ENCODE measurements at regions not wholly inside any gene's neighbourhood (a gene's known extent, or its start where the extent isn't known, plus 50 kb on each side); places are given as distances from the start of the nearest gene placed in this dataset.

DNA sequence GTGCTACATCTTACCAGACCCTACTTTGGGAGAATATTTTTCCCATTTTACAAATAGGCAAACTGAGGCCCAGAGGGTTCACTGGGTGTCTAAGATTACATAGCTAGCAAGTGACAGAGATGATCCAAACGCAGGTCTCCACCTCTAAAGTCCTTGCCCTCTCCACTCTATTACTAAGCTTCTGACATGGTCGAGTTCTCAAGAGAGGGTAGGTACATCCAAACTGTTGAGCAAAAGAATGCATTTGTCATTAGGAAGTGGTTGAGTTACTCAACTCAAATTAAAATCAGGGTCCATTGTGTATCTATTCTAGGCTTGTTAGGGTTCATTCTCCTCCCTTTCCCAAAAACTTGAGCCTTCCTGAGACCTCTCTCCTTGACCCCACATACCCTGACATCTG lies 680.6 kb upstream of the FANCL start:
- no peak for DNase-seq (ENCODE audit: low spot score in 2 of 2)
- H3K9me3 Mint-ChIP-seq = no peaks in the 10 kb centered on the region
- no peaks in the 10 kb centered on the region for H3K36me3 Mint-ChIP-seq
- no peak overlapping the region for H3K27ac Mint-ChIP-seq
- no peak for ATAC-seq

DNA sequence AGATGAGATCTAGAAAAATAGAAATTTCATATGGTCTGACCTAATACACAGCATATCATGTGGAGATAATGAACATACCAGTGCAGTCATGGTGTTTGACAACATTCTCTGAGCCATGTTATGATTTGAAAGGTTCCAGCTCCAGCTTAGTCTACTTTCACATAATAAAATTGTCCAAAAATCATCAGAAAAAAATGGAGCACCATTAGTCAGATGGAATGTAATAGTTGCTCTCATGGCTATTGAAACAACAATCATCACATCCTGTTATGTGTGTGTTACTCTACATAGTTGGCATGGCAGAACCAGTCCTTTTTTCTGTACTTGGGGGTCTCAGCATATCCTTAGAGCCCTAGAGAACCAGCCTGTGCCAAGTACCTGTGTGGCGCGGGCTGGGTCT lies 678.9 kb upstream of the FANCL start:
- Mint-ChIP-seq H3K9me3 (no peaks in the 10 kb centered on the region), H3K36me3 (no peaks in the 10 kb centered on the region), H3K27ac (no peak overlapping the region)
- no peak for ATAC-seq
- DNase-seq (ENCODE audit: low spot score in 2 of 2) = no peak

DNA sequence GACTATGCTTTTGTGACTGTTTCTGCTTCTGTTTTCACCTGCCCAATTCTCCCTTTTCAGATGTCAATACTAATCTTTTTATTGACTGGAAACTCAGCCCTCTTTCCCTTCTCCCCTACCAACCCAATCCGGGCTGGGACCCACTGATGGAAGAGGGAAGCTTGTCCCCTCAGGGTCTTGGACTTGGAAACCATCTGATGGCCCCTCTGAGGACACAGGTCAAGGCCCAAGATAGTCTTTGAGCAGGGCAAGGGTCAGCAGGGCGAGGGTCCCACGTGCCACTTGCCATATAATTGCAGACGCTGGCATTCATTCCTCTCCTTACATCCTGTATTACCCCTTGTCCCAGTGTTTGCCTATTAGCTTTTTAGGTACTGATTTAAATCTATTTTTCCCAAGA lies 678.2 kb upstream of the FANCL start:
- Mint-ChIP-seq H3K9me3 (no peaks in the 10 kb centered on the region), H3K36me3 (no peaks in the 10 kb centered on the region), H3K27ac (no peak overlapping the region)
- DNase-seq (ENCODE audit: low spot score in 2 of 2) (no peak), ATAC-seq (no peak)

DNA sequence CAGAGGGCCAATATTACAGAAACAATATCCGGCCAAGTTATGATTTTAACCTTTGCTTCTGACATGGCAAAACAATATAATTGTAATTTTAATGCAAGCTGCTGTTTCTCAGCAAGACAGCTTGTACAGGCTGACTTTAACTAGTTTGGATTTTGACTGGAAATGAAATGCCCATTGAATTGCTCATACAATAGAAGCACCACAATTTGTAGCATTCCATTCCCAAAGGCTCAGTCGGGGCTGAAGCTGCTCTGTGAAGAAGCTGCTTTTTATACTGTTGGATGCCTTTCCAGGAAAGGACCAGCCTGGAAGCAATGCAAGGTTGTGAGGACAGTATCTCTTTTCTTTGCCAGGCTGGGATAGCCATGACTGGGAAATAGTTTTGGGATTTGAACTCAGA lies 677.0 kb upstream of the FANCL start:
- Mint-ChIP-seq H3K36me3 (no peaks in the 10 kb centered on the region), H3K9me3 (no peaks in the 10 kb centered on the region)
- DNase-seq (ENCODE audit: low spot score in 2 of 2) = no peak

DNA sequence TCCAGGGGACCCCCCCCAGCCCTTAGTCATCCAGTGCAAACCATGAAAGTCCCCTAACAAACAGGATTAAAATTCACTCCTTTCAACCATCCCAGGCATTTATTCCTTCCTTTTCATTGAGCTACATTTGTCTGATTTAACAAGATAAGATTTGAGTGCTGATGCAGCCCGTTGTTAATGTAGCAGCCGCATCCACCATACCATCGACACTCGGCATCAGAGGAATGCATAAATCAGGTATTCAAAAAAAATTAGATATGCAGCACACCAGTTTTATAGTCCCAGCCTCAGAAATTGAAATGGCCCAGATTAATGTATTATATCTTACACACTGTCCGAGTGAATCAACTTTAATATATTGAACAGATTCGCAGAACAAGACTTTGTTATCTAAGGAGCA lies 676.5 kb upstream of the FANCL start:
- DNase-seq (ENCODE audit: low spot score in 2 of 2) (no peak), ATAC-seq (no peak)
- H3K36me3 Mint-ChIP-seq = no peaks in the 10 kb centered on the region
- no peaks in the 10 kb centered on the region for H3K9me3 Mint-ChIP-seq
- H3K27ac Mint-ChIP-seq = no peak overlapping the region

More for the DNA sequence above, 677.0 kb upstream of the FANCL start:
- H3K27ac Mint-ChIP-seq = no peak overlapping the region
- no peak for ATAC-seq

DNA sequence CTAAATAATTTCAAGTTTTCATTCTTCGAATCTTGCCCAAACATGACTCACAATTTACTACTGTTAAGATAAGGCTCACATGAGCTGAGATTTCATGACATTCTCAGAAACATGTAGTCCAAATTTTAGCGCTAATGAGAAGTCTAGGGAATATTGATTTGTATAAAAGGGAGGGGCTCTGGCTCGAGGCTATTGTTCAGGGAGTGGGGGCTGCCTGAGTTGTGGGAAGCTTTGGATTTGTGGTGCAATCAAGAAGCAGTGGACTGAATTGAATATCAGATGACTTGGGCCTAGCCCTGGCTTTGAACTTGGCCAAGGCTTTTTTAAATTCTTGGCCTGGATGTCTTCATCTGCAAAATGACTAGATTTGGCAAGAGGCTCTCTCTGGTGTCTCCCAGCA lies 674.9 kb upstream of the FANCL start:
- no peak overlapping the region for H3K27ac Mint-ChIP-seq
- ATAC-seq = no peak
- no peak for DNase-seq (ENCODE audit: low spot score in 2 of 2)
- H3K36me3 Mint-ChIP-seq = no peaks in the 10 kb centered on the region
- no peaks in the 10 kb centered on the region for H3K9me3 Mint-ChIP-seq

DNA sequence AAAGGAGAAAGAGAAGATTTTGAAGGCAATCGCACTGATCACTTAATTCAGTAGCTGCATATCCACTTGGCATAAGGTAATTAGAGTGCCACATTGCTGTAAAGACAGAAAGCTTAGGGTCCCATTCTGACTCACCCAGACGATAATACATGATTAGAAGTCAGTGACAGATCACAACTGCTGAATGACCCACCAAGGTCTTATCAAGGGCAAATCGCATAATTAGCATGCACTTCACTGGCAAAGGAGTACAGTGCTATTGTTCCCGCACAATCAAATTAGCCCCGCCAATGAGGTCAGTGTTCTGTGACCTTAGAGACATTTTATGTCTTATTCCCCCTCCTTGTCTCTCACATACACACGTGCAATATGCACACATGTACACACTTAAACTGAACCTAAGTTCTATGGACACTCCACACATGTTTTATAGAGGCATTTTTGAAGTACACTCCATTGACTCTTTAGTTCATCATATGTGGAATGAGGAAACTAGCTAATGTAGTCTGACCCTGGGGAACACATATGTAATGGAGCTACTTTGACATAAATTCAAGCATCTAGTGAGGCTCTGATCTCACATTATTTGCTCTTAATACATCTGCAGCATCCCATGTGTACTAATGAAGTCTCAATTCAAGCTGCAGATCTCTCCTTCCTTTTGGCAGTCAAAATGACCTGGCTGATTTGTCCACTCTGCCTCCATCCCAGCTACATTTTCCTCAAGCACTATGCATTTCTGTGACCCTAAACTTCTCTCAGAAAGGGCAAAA lies 673.8 kb upstream of the FANCL start:
- no peaks in the 10 kb centered on the region for H3K36me3 Mint-ChIP-seq
- no peak overlapping the region for H3K27ac Mint-ChIP-seq
- H3K9me3 Mint-ChIP-seq = no peaks in the 10 kb centered on the region
- ATAC-seq (no peak), DNase-seq (ENCODE audit: low spot score in 2 of 2) (no peak)

DNA sequence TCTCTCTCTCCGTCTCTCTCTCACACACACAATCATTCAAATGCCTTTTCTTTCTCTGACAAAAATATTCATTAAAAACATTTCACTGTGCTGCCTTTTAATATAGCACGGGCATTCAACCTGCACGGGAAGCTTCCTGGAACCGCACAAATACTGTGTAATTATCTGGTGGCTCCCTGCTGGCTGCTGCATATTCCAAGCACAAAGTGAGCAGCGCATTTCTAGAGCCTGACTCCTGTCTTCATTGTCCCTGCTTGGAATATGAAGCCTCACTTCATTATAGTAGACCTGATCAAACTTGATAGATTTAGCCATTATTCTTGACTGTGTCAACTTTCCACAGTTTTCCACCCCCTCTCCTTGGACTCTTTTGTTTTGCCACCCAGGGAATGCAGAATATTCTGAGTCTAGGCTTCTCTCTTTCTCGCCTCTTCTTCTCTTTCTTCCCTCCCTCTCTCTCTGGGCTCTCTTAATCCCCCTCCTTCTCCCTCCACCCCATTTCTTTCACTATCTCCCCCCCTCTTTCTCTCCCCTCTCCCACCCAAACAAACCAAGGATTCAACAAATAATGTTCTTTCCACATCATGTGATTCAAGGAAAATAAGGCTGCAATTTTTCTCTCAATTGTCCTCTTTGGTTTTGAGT lies 672.1 kb upstream of the FANCL start:
- no peak for DNase-seq (ENCODE audit: low spot score in 2 of 2)
- Mint-ChIP-seq H3K27ac (no peak overlapping the region), H3K9me3 (no peaks in the 10 kb centered on the region), H3K36me3 (no peaks in the 10 kb centered on the region)
- no peak for ATAC-seq

DNA sequence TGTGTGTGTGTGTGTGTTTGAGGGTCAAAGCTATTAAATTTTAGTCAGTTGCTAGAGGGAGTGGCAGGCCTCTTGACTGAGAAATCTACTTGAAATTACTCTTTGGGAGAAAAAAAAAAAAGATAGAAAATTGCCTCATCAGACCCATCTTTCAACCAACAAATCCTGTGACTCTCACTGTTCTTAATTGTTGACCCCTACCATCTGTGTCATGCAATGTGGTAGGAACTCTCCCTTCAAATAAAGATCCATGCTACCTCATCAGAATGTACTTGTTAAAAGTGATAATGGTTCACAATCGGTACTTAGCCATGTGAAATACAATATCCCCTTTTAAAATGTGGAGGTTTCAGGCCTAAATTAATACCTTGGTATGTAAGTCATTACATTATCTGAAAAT lies 670.8 kb upstream of the FANCL start:
- Mint-ChIP-seq H3K9me3 (no peaks in the 10 kb centered on the region), H3K27ac (no peak overlapping the region), H3K36me3 (no peaks in the 10 kb centered on the region)
- DNase-seq (ENCODE audit: low spot score in 2 of 2) (no peak), ATAC-seq (no peak)

DNA sequence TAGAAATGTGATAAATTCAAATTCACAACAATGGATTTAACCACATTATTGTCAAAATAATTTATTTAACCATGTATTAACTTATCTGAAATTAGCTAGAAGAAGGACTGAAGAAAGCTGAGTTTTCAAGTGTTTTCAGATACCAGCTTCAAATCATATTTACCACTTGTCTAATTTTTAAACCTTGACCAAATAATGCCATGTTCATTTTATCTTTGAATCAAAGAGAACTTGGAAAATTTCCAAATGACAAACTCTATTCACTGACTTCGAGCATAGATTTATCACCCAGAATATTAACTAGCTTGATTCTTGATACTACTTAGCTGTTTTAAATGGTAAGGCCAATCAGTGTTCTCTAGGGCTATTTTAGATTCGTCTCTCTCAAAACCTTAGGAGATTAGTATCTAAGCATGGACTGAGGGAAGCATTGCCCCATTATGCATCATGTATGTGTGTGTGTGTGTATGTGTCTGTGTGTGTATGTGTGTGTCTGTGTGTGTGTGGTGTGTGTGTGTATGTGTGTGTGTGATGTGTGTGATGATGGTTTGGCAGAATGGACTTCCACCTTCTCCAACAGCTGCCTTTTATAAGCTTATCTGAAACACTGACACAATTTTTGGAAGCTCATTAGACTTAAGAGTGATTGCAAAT lies 667.5 kb upstream of the FANCL start:
- Mint-ChIP-seq H3K27ac (no peak overlapping the region), H3K9me3 (peaks cover 4 to 8% of the 10 kb centered on the region in 2 donors), H3K36me3 (no peaks in the 10 kb centered on the region)
- ATAC-seq (no peak), DNase-seq (ENCODE audit: low spot score in 2 of 2) (no peak)

DNA sequence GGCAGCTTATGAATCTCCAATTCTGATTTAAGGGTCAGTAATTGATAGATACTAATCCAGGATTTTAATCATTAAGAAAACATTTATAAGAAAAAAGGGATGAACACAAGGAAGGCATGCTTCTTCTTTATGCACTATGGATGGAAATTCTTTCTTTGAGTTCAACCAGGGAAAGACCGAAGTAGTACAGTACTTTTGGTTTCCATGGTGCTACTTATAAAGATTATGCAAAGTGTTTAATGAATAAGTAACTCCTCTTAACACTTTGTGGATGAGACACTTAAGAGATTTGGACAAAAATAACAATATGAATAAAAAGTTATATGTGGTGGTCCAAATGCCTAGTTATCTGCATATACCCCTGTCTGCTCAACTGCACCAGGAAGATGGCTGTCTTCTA lies 666.5 kb upstream of the FANCL start:
- peaks cover 4 to 8% of the 10 kb centered on the region in 2 donors for H3K9me3 Mint-ChIP-seq
- no peaks in the 10 kb centered on the region for H3K36me3 Mint-ChIP-seq
- no peak for ATAC-seq
- no peak overlapping the region for H3K27ac Mint-ChIP-seq
- DNase-seq (ENCODE audit: low spot score in 2 of 2) = no peak

DNA sequence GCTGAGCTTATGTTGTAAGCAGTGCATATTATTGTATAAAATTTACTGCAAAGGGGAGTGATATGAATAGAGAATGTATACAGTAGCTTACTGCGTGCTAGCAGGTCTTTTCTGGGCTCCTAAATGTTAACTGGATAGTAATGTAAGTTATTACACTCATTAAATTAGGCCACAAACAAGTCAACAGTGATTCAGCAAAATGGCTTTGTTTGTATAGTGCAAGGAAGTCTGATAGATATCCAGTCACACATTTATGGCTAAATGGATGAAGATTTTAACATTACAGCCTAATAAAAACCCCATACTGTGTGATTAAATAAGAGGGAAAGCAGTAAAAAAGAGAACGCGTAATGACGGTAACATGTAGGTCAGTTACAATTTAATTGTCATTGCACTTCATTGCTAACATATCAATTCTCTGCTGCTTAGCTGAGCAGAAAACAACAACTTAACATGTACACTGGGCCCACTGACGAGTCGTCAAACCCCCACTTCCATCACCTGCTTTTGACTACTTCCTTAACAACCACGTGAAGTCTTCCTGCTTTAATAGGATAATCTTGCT lies 665.0 kb upstream of the FANCL start:
- Mint-ChIP-seq H3K9me3 (peaks cover 4 to 8% of the 10 kb centered on the region in 2 donors), H3K36me3 (no peaks in the 10 kb centered on the region), H3K27ac (no peak overlapping the region)
- DNase-seq (ENCODE audit: low spot score in 2 of 2) = no peak
- no peak for ATAC-seq

DNA sequence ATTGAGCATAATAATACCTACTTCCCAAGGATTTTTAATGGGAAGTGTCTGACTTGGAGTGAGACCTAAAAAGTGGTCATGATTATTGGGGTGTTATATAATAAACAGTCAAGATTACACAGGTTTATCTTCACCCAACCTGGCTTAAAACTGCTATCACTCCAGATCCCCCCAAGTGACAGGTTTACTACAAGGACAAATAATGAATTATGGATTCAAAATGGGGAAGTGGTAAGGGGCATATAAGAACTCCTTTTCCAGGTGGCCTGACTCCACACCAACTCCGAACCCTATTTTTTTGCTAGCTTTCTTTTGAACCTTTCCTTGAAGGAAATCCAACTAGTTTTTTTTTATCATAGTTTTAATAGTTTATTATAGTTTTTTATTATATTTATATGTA lies 663.0 kb upstream of the FANCL start:
- no peak for ATAC-seq

DNA sequence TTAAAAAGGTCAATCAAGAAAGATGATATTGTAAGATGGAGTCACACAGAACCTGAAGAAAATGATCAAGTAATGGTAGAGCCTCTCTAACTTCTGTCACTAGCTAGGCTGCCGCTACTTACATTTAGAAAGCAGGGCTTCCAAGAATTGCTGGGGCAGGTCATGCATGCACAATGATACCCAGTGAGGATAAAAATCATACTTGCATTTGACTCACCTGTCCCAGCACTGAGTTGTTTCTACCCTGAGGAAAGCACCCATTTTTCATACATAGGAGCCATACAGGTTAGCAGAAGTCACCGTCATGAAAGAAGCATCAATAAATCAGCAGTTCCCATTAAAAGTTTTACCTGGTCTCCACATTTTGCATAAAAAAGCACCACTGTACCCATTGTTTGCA lies 662.3 kb upstream of the FANCL start:
- no peaks in the 10 kb centered on the region for H3K36me3 Mint-ChIP-seq
- no peak for ATAC-seq
- peaks cover 4 to 8% of the 10 kb centered on the region in 2 donors for H3K9me3 Mint-ChIP-seq
- no peak for DNase-seq (ENCODE audit: low spot score in 2 of 2)
- no peak overlapping the region for H3K27ac Mint-ChIP-seq

More for the DNA sequence above, 663.0 kb upstream of the FANCL start:
- Mint-ChIP-seq H3K36me3 (no peaks in the 10 kb centered on the region), H3K9me3 (peaks cover 4 to 8% of the 10 kb centered on the region in 2 donors), H3K27ac (no peak overlapping the region)
- no peak for DNase-seq (ENCODE audit: low spot score in 2 of 2)

DNA sequence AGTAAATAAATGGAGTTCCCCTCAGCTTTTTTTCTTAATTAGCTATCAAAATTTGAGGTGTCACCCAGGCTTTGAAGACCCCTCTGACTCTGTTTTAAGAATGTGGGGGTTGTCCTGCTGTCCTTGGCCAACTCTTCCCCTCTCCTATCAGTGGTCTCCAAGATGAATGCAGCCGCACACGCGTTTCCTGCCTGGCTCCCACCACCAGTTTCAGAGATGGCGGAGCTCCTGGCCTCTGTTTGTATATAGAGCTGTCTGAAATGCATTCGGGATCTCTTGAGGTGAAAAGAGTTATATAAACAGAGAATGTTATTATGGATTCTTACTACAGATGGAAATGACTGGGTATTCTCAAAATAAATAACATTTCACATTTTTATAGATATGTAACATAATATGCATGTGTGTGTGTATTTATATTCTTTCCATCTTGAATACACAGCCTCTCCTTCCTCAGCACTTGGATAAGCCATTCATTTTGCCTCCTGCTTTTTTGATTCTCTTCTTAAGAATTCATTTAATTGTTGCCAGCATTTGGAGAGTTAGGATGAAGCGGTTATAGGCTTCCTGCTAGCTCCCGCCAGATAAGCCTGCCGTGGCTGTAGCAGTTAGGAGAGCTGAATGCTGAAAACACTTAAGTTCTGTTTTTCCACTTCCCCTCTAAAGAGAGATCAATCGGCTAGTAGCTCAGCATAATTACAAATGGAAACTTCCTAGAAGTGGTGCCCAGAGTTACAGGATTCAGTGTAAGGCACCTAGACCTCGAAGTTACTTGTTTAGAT lies 659.3 kb upstream of the FANCL start:
- Mint-ChIP-seq H3K27ac (no peak overlapping the region), H3K9me3 (peaks cover 4 to 8% of the 10 kb centered on the region in 2 donors), H3K36me3 (no peaks in the 10 kb centered on the region)
- DNase-seq (ENCODE audit: low spot score in 2 of 2) = no peak
- no peak for ATAC-seq

DNA sequence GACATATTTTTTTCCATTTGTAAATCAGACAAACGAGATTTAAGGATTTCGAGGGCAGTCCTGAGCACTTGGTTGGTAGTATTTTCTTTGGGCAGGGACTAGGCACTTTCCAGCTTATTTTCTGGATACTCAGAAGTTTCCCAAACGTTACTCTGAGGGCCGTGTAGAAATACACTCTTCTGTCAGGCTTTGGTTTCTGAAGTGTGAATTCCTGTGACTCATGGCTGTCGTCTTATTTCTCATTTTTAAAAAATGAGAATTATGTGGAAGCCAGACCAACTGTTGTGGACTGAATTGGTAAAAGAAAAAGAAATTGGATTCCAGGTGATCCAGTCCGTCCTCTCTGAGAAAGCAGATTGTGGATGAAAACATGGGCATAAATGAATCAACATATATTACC lies 658.6 kb upstream of the FANCL start:
- Mint-ChIP-seq H3K36me3 (no peaks in the 10 kb centered on the region), H3K9me3 (peaks cover 3 to 4% of the 10 kb centered on the region in 2 donors), H3K27ac (no peak overlapping the region)
- no peak for DNase-seq (ENCODE audit: low spot score in 2 of 2)
- no peak for ATAC-seq

DNA sequence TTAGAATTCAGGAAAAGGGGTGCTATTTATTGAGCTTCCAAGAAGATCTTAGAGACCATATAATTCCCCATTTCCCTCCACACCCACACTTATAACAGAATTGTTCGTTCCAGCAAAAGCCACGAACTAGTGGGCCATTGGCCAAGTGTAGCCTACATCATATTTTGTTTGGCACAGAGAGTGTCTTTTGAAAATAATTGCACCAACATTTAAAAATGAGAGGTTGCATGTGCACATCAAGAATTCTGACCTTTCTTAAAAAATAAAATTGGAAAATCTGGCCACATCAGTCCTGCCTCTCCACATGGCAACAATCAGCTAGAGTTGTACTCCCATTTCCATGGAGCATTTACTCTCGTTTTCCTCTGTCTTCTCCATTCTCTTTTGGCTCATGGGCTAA lies 655.5 kb upstream of the FANCL start:
- ATAC-seq (no peak), DNase-seq (ENCODE audit: low spot score in 2 of 2) (no peak)
- H3K36me3 Mint-ChIP-seq = no peaks in the 10 kb centered on the region
- H3K9me3 Mint-ChIP-seq = no peaks in the 10 kb centered on the region
- H3K27ac Mint-ChIP-seq = no peak overlapping the region
